ENCODE measurements at regions not wholly inside any gene's neighbourhood (a gene's known extent, or its start where the extent isn't known, plus 50 kb on each side); places are given as distances from the start of the nearest gene placed in this dataset.

GRCh38 chr1:185595835-185596667 is 138.1 kb upstream of the HMCN1 start:
- in situ Hi-C loops (cut with MboI; ENCODE audit: low sequenced_read_pairs, unreplicated experiment), result no loop called here
- DNase-seq (ENCODE audit: low spot score), result peak; percentile 46
- TF ChIP-seq, protein P1, sequence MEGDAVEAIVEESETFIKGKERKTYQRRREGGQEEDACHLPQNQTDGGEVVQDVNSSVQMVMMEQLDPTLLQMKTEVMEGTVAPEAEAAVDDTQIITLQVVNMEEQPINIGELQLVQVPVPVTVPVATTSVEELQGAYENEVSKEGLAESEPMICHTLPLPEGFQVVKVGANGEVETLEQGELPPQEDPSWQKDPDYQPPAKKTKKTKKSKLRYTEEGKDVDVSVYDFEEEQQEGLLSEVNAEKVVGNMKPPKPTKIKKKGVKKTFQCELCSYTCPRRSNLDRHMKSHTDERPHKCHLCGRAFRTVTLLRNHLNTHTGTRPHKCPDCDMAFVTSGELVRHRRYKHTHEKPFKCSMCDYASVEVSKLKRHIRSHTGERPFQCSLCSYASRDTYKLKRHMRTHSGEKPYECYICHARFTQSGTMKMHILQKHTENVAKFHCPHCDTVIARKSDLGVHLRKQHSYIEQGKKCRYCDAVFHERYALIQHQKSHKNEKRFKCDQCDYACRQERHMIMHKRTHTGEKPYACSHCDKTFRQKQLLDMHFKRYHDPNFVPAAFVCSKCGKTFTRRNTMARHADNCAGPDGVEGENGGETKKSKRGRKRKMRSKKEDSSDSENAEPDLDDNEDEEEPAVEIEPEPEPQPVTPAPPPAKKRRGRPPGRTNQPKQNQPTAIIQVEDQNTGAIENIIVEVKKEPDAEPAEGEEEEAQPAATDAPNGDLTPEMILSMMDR (IDR thresholded peaks at IDR 0.05; ENCODE audit: borderline replicate concordance, control extremely low read depth, extremely low read depth, insufficient read depth, missing control alignments), result peak; percentile 64

- no peak for DNase-seq (ENCODE audit: low spot score)
- TF ChIP-seq, protein P1 (IDR thresholded peaks at IDR 0.05; ENCODE audit: borderline replicate concordance, control extremely low read depth, extremely low read depth, insufficient read depth, missing control alignments), result no peak
- in situ Hi-C loops (cut with MboI; ENCODE audit: low sequenced_read_pairs, unreplicated experiment), result no loop called here
These were observed 139.3 kb upstream of the HMCN1 start for GRCh38 chr1:185594786-185595410.

DNA sequence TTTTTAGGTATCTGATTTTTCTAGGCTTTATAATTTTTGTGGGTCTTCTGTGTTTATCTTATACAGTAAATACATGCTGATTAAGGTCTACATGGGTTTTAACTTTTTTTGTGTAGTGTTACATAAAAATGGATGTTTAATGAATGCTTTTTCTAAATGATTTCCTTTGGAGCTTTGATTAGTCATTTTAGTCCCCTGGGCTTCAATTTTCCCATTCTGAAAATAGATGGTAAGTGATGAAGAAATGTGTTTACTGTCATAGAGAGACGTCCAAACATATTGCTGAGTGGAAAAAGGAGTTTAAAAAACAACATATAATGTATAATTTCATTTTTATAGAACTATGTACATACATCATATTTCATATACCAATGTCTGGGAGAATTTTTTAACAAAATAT is 140.9 kb upstream of the HMCN1 start:
- TF ChIP-seq, protein P1 (IDR thresholded peaks at IDR 0.05; ENCODE audit: borderline replicate concordance, control extremely low read depth, extremely low read depth, insufficient read depth, missing control alignments), result no peak
- in situ Hi-C loops (cut with MboI; ENCODE audit: low sequenced_read_pairs, unreplicated experiment), result no loop called here
- DNase-seq (ENCODE audit: low spot score), result no peak

DNA sequence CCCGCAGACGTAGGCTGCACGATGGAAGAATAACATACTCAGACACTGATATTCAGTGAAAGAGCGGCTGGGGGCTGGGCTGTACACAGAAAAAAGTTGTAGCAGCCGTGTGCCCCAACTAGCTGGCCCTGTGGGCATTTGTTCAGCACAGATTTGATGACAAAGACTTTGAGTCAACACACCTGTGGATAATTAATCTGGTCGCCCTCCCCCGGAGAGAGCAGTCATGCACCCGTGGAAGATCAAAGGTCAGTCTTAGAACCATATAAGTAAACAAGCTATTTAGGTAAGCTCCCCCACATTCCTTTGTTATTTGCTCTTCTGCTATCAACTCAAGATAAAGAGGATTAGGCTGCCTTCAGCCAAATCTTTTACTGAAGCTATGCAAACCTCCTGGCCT is 148.4 kb upstream of the HMCN1 start:
- in situ Hi-C loops (cut with MboI; ENCODE audit: low sequenced_read_pairs, unreplicated experiment), result no loop called here
- DNase-seq (ENCODE audit: low spot score), result no peak
- TF ChIP-seq, protein P1 (IDR thresholded peaks at IDR 0.05; ENCODE audit: borderline replicate concordance, control extremely low read depth, extremely low read depth, insufficient read depth, missing control alignments), result no peak

GRCh38 chr1:185581961-185582725 is 152.0 kb upstream of the HMCN1 start:
- in situ Hi-C loops (cut with MboI; ENCODE audit: low sequenced_read_pairs, unreplicated experiment), result no loop called here
- TF ChIP-seq, protein P1 (IDR thresholded peaks at IDR 0.05; ENCODE audit: borderline replicate concordance, control extremely low read depth, extremely low read depth, insufficient read depth, missing control alignments), result no peak
- no peak for DNase-seq (ENCODE audit: low spot score)

DNA sequence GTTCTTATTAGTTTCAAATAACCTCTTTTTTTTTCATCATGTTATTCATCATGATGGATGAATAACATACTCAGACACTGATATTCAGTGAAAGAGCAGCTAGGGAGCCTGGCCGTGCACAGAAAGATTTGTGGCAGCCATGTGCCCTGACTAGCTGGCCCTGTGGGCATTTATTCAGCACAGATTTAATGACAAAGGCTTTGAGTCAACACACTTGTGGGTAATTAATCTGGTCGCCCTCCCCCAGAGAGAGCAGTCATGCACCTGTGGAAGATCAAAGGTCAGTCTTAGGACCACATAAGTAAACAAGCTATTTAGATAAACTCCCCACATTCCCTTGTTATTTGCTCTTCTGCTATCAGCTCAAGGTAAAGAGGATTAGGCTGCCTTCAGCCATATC is 153.2 kb upstream of the HMCN1 start:
- DNase-seq (ENCODE audit: low spot score), result no peak
- in situ Hi-C loops (cut with MboI; ENCODE audit: low sequenced_read_pairs, unreplicated experiment), result no loop called here
- TF ChIP-seq, protein P1 (IDR thresholded peaks at IDR 0.05; ENCODE audit: borderline replicate concordance, control extremely low read depth, extremely low read depth, insufficient read depth, missing control alignments), result no peak
